ENCODE measurements at regions not wholly inside any gene's neighbourhood (a gene's known extent, or its start where the extent isn't known, plus 50 kb on each side); places are given as distances from the start of the nearest gene placed in this dataset.

DNA sequence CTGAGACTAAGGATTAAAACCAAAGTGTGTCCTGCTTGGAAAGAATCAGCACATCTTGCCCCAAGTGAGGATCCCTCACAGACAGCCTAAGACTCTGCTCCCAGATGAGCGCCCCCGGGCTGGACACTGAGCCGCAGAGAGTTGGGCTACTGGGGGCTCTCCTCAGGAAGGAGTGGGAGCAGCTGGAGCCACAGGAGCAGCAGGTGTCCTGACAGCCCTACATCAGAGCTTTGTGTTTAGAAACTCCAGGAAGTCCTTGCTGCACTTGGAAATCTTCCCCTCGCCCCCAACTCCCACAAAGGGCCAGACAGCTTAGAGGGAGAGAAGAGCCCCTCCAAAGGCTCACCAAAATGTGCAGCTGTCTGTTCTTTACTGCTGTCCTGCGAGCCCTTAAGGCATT, 172.2 kb downstream of the HERPUD2 start:
- TF ChIP-seq POLR2AphosphoS5 (IDR thresholded peaks at IDR 0.05; ENCODE audit: low read depth, low read length) = no peak
- TF ChIP-seq POLR2A (IDR thresholded peaks at IDR 0.05; ENCODE audit: low read depth, low read length) = no peak
